Caco-2 (cell line): ENCODE measurements at regions not wholly inside any gene's neighbourhood (a gene's known extent, or its start where the extent isn't known, plus 50 kb on each side); places are given as distances from the start of the nearest gene placed in this dataset.

Experiments
- BruUV-seq: library from RNA; stranded (reverse); fragments of 400-500 nt; replicated peaks from 2 replicates; lab custom pipeline; 2021; lab: Mats Ljungman, UMichigan
- CTCF ChIA-PET: fragments of 300-600 bp; sonication (Branson Sonifier 250); formaldehyde crosslinking; loops from one replicate; lab custom pipeline; 2022; ENCODE audit warnings: antibody characterized with exemption; lab: Charles Lee
- POLR2A ChIA-PET: fragments of 300-600 bp; sonication (Branson Sonifier 250); formaldehyde crosslinking; loops from one replicate; lab custom pipeline; 2022; ENCODE audit warnings: antibody characterized with exemption; lab: Charles Lee
- DNase-seq, 2 experiments: peaks; one replicate each; pipeline versions ENCODE4 v3.0.0 to v3.0.0-alpha.2; 2020 to 2022
- H3K27me3 ChIP-seq: replicated peaks from 2 replicates; pipeline ENCODE4 v1.6.0; 2011; ENCODE audit warnings: low read length; ENCODE audit not compliant: control insufficient read depth, insufficient read depth
- H3K36me3 ChIP-seq: 2 replicates; pipeline ENCODE4 v1.5.1; 2011; ENCODE audit warnings: low read length; ENCODE audit not compliant: control insufficient read depth, insufficient read depth
- H3K4me1 ChIP-seq: fragments of 250-450 bp; sonication (Bioruptor Pico); 2 replicates; pipeline ENCODE4 v1.5.1; 2020; ENCODE audit warnings: mild to moderate bottlenecking
- H3K4me3 ChIP-seq: 2 replicates; pipeline ENCODE4 v1.5.1; 2011; ENCODE audit warnings: low read depth, mild to moderate bottlenecking, control low read depth, low read length
- H3K9me3 ChIP-seq: fragments of 250-450 bp; sonication (Bioruptor Pico); 2 replicates; pipeline ENCODE4 v1.5.1; 2020; ENCODE audit warnings: mild to moderate bottlenecking, moderate library complexity
- H3K27ac Mint-ChIP-seq: one replicate; pipeline ENCODE4 v1.8.0; 2022; ENCODE audit warnings: mixed read lengths; ENCODE audit not compliant: unreplicated experiment
- H3K27me3 Mint-ChIP-seq: one replicate; pipeline ENCODE4 v1.8.0; 2022; ENCODE audit warnings: mixed read lengths; ENCODE audit not compliant: insufficient read depth, unreplicated experiment
- H3K36me3 Mint-ChIP-seq: one replicate; pipeline ENCODE4 v1.8.0; 2022; ENCODE audit warnings: mild to moderate bottlenecking, mixed read lengths; ENCODE audit not compliant: insufficient read depth, unreplicated experiment
- H3K4me1 Mint-ChIP-seq: one replicate; pipeline ENCODE4 v1.8.0; 2022; ENCODE audit warnings: low read depth, mixed read lengths; ENCODE audit not compliant: unreplicated experiment
- H3K4me3 Mint-ChIP-seq: one replicate; pipeline ENCODE4 v1.8.0; 2022; ENCODE audit warnings: mild to moderate bottlenecking, moderate library complexity, mixed read lengths; ENCODE audit not compliant: unreplicated experiment
- H3K9me3 Mint-ChIP-seq: one replicate; pipeline ENCODE4 v1.8.0; 2022; ENCODE audit warnings: mixed read lengths; ENCODE audit not compliant: unreplicated experiment
- CTCF ChIP-seq, 2 experiments: fragments of 200-600 bp in 1 of 2; IDR thresholded peaks; 1 replicate in 1 of 2; 2 replicates in 1 of 2; pipeline versions ENCODE4 v1.5.1 to v1.8.0; 2011 to 2022; ENCODE audit warnings: antibody characterized with exemption in 1 of 2, control low read depth in 1 of 2, inconsistent platforms in 1 of 2, low read depth in 1 of 2, low read length in 1 of 2, mild to moderate bottlenecking in 1 of 2, moderate library complexity in 1 of 2; ENCODE audit not compliant: insufficient read depth in 1 of 2, severe bottlenecking in 1 of 2, unreplicated experiment in 1 of 2
- intact Hi-C: fragments of 100-400 bp; cut with micrococcal nuclease; formaldehyde crosslinking; loops from one replicate; pipeline ENCODE4 v1.10.0; 2022; ENCODE audit not compliant: unreplicated experiment

GRCh38 chr10:78729366-78729765 is 339.4 kb upstream of the ZMIZ1 start:
- Mint-ChIP-seq H3K27me3 (peaks cover 4% of the 10 kb centered on the region), H3K4me3 (no peak overlapping the region), H3K36me3 (no peaks in the 10 kb centered on the region), H3K4me1 (no peaks in the 10 kb centered on the region), H3K27ac (no peak overlapping the region), H3K9me3 (no peaks in the 10 kb centered on the region)
- Histone ChIP-seq H3K4me3 (no peak overlapping the region), H3K27me3 (no peaks in the 10 kb centered on the region), H3K4me1 (0 out of 2 replicates have a peak, but pooled peaks cover 6% of the 10 kb centered on the region), H3K9me3 (no peaks in the 10 kb centered on the region), H3K36me3 (no peaks in the 10 kb centered on the region)
- intact Hi-C loops = no loop called here
- ChIA-PET POLR2A (no interaction called here), CTCF (no interaction called here)
- TF ChIP-seq CTCF (IDR thresholded peaks at IDR 0.05; ENCODE audit: insufficient read depth in 1 of 2, low read depth in 1 of 2, low read length in 1 of 2, severe bottlenecking in 1 of 2, unreplicated experiment in 1 of 2) = no peak
- BruUV-seq = no TSS peak
- no peak for DNase-seq

- ChIA-PET CTCF (no interaction called here), POLR2A (no interaction called here)
- Mint-ChIP-seq H3K36me3 (no peaks in the 10 kb centered on the region), H3K4me1 (no peaks in the 10 kb centered on the region), H3K27me3 (peaks cover 4% of the 10 kb centered on the region), H3K9me3 (no peaks in the 10 kb centered on the region), H3K27ac (no peak overlapping the region), H3K4me3 (no peak overlapping the region)
- Histone ChIP-seq H3K27me3 (no peaks in the 10 kb centered on the region), H3K36me3 (no peaks in the 10 kb centered on the region), H3K4me1 (0 out of 2 replicates have a peak, but pooled peaks cover 6% of the 10 kb centered on the region), H3K9me3 (no peaks in the 10 kb centered on the region), H3K4me3 (no peak overlapping the region)
- BruUV-seq = no TSS peak
- intact Hi-C loops = no loop called here
- DNase-seq = no peak
- TF ChIP-seq CTCF (IDR thresholded peaks at IDR 0.05; ENCODE audit: insufficient read depth in 1 of 2, low read depth in 1 of 2, low read length in 1 of 2, severe bottlenecking in 1 of 2, unreplicated experiment in 1 of 2) = no peak
Observed at GRCh38 chr10:78729800-78730199, 339.0 kb upstream of the ZMIZ1 start.

- BruUV-seq = no TSS peak
- CTCF ChIA-PET = no interaction called here
- Histone ChIP-seq H3K4me3 (no peak overlapping the region), H3K4me1 (0 out of 2 replicates have a peak, but pooled peaks cover 6% of the 10 kb centered on the region), H3K36me3 (no peaks in the 10 kb centered on the region), H3K9me3 (no peaks in the 10 kb centered on the region), H3K27me3 (no peaks in the 10 kb centered on the region)
- no peaks in the 10 kb centered on the region for H3K36me3 Mint-ChIP-seq
- no peak for TF ChIP-seq CTCF (IDR thresholded peaks at IDR 0.05; ENCODE audit: insufficient read depth in 1 of 2, low read depth in 1 of 2, low read length in 1 of 2, severe bottlenecking in 1 of 2, unreplicated experiment in 1 of 2)
- H3K4me1 Mint-ChIP-seq = no peaks in the 10 kb centered on the region
- DNase-seq = no peak
- H3K4me3 Mint-ChIP-seq = no peak overlapping the region
- intact Hi-C loops = no loop called here
- H3K27me3 Mint-ChIP-seq = peaks cover 4% of the 10 kb centered on the region
- H3K27ac Mint-ChIP-seq = no peak overlapping the region
- POLR2A ChIA-PET = no interaction called here
- no peaks in the 10 kb centered on the region for H3K9me3 Mint-ChIP-seq
Observed at GRCh38 chr10:78730754-78731153, 338.0 kb upstream of the ZMIZ1 start.
